ENCODE measurements at regions not wholly inside any gene's neighbourhood (a gene's known extent, or its start where the extent isn't known, plus 50 kb on each side); places are given as distances from the start of the nearest gene placed in this dataset.

DNA sequence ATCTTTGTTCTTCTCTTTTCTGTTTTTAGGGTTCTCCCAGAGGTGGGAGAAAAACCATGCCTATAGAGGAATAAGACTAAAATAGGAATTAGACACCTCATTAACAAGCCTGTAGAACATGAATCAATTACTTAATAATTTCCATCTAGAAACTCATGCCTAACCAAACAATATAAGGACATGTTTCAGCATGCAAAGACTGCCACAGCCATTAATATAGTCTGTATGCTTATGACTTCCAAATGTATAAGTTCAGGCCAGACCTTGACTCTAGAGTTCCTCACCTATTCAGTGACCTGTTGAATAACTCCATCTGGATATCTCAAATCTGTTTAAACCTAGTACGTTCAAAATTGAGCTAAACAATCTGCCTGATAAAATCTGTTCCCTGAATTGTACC is 304.6 kb downstream of the BMP4 start:
- H3K9me2 ChIP-seq (ENCODE audit: insufficient read depth) = peaks cover 3% of the 10 kb centered on the region; the same call in 1 of the 2 replicates
- H3K4me2 ChIP-seq = no peak overlapping the region
- H3K4me3 Mint-ChIP-seq = no peak overlapping the region
- ATAC-seq = no peak
- no peaks in the 10 kb centered on the region for H3K36me3 Mint-ChIP-seq (ENCODE audit: low read depth)
- peaks cover 2% of the 10 kb centered on the region; the same call in 2 of the 3 replicates for H3K9me3 Mint-ChIP-seq
- no peak overlapping the region for H3K27ac Mint-ChIP-seq
- no peak overlapping the region for H3K27ac ChIP-seq (ENCODE audit: low read depth)
- no peaks in the 10 kb centered on the region for H4K20me1 ChIP-seq (replicated peaks; ENCODE audit: insufficient read depth)
- TF ChIP-seq POLR2AphosphoS5 (IDR thresholded peaks at IDR 0.05; ENCODE audit: low read depth) = no peak
- TF ChIP-seq EZH2phosphoT487 (IDR thresholded peaks at IDR 0.05; ENCODE audit: unreplicated experiment) = no peak
- TF ChIP-seq, protein P1, sequence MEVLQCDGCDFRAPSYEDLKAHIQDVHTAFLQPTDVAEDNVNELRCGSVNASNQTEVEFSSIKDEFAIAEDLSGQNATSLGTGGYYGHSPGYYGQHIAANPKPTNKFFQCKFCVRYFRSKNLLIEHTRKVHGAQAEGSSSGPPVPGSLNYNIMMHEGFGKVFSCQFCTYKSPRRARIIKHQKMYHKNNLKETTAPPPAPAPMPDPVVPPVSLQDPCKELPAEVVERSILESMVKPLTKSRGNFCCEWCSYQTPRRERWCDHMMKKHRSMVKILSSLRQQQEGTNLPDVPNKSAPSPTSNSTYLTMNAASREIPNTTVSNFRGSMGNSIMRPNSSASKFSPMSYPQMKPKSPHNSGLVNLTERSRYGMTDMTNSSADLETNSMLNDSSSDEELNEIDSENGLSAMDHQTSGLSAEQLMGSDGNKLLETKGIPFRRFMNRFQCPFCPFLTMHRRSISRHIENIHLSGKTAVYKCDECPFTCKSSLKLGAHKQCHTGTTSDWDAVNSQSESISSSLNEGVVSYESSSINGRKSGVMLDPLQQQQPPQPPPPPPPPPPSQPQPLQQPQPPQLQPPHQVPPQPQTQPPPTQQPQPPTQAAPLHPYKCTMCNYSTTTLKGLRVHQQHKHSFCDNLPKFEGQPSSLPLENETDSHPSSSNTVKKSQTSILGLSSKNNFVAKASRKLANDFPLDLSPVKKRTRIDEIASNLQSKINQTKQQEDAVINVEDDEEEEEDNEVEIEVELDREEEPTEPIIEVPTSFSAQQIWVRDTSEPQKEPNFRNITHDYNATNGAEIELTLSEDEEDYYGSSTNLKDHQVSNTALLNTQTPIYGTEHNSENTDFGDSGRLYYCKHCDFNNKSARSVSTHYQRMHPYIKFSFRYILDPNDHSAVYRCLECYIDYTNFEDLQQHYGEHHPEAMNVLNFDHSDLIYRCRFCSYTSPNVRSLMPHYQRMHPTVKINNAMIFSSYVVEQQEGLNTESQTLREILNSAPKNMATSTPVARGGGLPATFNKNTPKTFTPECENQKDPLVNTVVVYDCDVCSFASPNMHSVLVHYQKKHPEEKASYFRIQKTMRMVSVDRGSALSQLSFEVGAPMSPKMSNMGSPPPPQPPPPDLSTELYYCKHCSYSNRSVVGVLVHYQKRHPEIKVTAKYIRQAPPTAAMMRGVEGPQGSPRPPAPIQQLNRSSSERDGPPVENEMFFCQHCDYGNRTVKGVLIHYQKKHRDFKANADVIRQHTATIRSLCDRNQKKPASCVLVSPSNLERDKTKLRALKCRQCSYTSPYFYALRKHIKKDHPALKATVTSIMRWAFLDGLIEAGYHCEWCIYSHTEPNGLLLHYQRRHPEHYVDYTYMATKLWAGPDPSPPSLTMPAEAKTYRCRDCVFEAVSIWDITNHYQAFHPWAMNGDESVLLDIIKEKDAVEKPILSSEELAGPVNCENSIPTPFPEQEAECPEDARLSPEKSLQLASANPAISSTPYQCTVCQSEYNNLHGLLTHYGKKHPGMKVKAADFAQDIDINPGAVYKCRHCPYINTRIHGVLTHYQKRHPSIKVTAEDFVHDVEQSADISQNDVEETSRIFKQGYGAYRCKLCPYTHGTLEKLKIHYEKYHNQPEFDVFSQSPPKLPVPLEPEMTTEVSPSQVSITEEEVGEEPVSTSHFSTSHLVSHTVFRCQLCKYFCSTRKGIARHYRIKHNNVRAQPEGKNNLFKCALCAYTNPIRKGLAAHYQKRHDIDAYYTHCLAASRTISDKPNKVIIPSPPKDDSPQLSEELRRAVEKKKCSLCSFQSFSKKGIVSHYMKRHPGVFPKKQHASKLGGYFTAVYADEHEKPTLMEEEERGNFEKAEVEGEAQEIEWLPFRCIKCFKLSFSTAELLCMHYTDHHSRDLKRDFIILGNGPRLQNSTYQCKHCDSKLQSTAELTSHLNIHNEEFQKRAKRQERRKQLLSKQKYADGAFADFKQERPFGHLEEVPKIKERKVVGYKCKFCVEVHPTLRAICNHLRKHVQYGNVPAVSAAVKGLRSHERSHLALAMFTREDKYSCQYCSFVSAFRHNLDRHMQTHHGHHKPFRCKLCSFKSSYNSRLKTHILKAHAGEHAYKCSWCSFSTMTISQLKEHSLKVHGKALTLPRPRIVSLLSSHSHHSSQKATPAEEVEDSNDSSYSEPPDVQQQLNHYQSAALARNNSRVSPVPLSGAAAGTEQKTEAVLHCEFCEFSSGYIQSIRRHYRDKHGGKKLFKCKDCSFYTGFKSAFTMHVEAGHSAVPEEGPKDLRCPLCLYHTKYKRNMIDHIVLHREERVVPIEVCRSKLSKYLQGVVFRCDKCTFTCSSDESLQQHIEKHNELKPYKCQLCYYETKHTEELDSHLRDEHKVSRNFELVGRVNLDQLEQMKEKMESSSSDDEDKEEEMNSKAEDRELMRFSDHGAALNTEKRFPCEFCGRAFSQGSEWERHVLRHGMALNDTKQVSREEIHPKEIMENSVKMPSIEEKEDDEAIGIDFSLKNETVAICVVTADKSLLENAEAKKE (CRISPR knock-in tag; IDR thresholded peaks at IDR 0.05) = no peak
- TF ChIP-seq JUNB (IDR thresholded peaks at IDR 0.05; ENCODE audit: unreplicated experiment) = no peak
- TF ChIP-seq CREB1 (CRISPR knock-in tag; IDR thresholded peaks at IDR 0.05; ENCODE audit: low read depth) = no peak
- TF ChIP-seq, protein P2, sequence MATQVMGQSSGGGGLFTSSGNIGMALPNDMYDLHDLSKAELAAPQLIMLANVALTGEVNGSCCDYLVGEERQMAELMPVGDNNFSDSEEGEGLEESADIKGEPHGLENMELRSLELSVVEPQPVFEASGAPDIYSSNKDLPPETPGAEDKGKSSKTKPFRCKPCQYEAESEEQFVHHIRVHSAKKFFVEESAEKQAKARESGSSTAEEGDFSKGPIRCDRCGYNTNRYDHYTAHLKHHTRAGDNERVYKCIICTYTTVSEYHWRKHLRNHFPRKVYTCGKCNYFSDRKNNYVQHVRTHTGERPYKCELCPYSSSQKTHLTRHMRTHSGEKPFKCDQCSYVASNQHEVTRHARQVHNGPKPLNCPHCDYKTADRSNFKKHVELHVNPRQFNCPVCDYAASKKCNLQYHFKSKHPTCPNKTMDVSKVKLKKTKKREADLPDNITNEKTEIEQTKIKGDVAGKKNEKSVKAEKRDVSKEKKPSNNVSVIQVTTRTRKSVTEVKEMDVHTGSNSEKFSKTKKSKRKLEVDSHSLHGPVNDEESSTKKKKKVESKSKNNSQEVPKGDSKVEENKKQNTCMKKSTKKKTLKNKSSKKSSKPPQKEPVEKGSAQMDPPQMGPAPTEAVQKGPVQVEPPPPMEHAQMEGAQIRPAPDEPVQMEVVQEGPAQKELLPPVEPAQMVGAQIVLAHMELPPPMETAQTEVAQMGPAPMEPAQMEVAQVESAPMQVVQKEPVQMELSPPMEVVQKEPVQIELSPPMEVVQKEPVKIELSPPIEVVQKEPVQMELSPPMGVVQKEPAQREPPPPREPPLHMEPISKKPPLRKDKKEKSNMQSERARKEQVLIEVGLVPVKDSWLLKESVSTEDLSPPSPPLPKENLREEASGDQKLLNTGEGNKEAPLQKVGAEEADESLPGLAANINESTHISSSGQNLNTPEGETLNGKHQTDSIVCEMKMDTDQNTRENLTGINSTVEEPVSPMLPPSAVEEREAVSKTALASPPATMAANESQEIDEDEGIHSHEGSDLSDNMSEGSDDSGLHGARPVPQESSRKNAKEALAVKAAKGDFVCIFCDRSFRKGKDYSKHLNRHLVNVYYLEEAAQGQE (IDR thresholded peaks at IDR 0.05; ENCODE audit: unreplicated experiment) = no peak
- TF ChIP-seq ZNF114 (CRISPR knock-in tag; IDR thresholded peaks at IDR 0.05) = no peak
- H3K27me3 Mint-ChIP-seq (ENCODE audit: insufficient read depth, low read depth, poor library complexity) = no peaks in the 10 kb centered on the region
- H3K36me3 ChIP-seq (ENCODE audit: insufficient read depth) = no peaks in the 10 kb centered on the region
- H2AFZ ChIP-seq = no peak overlapping the region
- H3K4me3 ChIP-seq = no peak overlapping the region
- no peaks in the 10 kb centered on the region for H3F3A ChIP-seq (replicated peaks; ENCODE audit: low read depth)
- H3K4me1 Mint-ChIP-seq = peaks cover 6% of the 10 kb centered on the region; the same call in 2 of the 3 replicates
- no peaks in the 10 kb centered on the region for H3K79me2 ChIP-seq (replicated peaks; ENCODE audit: insufficient read depth)
- DNase-seq (ENCODE audit: low spot score) = no peak
- H3K4me1 ChIP-seq (ENCODE audit: insufficient read depth) = no peaks in the 10 kb centered on the region
- no peaks in the 10 kb centered on the region for H3K27me3 ChIP-seq (ENCODE audit: insufficient read depth)

Measured in GM23338 (cell line).